Gastroesophageal sphincter (tissue), 3 donors: ENCODE measurements at regions not wholly inside any gene's neighbourhood (a gene's known extent, or its start where the extent isn't known, plus 50 kb on each side); places are given as distances from the start of the nearest gene placed in this dataset.

Experiments used
- POLR2A ChIP-seq, 2 donors: fragments of 450-650 bp; IDR thresholded peaks; one replicate each; pipeline ENCODE4 v1.6.1; 2017; ENCODE audit warnings: antibody characterized with exemption in 2 of 2, mild to moderate bottlenecking in 2 of 2, moderate library complexity in 1 of 2
- POLR2AphosphoS5 ChIP-seq: sonication (generic); formaldehyde crosslinking; IDR thresholded peaks from one replicate; pipeline ENCODE4 v1.6.1; 2017; ENCODE audit warnings: antibody characterized with exemption
- TF ChIP-seq, protein P1 (sequence below), 4 experiments: fragments of 200-600 bp in 2 of 4; fragments of 450-650 bp in 2 of 4; sonication (generic) in 1 of 4; IDR thresholded peaks; one replicate each; pipeline ENCODE4 v1.5.1; 2017 to 2019; ENCODE audit warnings: antibody characterized with exemption in 4 of 4, mild to moderate bottlenecking in 2 of 4, moderate library complexity in 2 of 4

GRCh38 chr12:67006610-67007009, 262.5 kb upstream of the CAND1 start:
- TF ChIP-seq POLR2A (IDR thresholded peaks at IDR 0.05) (no peak), POLR2AphosphoS5 (no peak)
- TF ChIP-seq, protein P1, sequence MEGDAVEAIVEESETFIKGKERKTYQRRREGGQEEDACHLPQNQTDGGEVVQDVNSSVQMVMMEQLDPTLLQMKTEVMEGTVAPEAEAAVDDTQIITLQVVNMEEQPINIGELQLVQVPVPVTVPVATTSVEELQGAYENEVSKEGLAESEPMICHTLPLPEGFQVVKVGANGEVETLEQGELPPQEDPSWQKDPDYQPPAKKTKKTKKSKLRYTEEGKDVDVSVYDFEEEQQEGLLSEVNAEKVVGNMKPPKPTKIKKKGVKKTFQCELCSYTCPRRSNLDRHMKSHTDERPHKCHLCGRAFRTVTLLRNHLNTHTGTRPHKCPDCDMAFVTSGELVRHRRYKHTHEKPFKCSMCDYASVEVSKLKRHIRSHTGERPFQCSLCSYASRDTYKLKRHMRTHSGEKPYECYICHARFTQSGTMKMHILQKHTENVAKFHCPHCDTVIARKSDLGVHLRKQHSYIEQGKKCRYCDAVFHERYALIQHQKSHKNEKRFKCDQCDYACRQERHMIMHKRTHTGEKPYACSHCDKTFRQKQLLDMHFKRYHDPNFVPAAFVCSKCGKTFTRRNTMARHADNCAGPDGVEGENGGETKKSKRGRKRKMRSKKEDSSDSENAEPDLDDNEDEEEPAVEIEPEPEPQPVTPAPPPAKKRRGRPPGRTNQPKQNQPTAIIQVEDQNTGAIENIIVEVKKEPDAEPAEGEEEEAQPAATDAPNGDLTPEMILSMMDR (IDR thresholded peaks at IDR 0.05): no peak
